ENCODE measurements at regions not wholly inside any gene's neighbourhood (a gene's known extent, or its start where the extent isn't known, plus 50 kb on each side); places are given as distances from the start of the nearest gene placed in this dataset.

DNA sequence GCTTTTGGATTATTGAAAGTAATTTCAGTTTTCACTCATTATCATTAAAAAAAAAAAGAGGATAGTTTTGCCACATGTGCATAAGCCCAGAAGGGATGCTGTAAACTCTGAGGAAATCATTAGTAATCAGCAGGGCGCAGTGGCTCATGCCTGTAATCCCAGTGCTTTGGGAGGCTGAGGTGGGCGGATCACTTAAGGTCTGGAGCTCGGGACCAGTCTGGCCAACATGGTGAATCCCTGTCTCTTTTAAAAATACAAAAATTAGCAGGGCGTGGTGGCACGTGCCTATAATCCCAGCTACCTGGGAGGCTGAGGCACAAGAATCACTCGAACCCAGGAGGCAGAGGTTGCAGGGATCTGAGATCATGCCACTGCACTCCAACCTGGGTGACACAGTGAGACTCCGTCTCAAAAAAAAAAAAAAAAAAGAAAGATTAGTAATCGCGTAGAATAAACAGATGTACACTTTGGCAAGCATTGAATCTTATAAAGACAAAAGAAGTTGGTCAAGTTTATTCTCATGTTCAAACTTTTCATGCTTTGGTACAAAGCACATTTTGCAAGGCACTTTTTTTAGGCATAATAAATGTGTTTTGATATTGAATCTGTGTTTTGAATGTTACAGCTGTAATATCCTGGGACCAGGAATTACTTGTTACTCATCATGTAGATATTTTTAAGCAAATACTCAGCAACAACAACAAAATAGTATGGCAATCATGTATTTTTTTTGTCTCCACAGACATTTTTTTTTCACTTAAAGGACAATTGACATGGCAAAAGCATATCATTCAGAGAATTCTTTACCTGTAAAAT is 93.2 kb upstream of the AGTR1 start:
- TF ChIP-seq POLR2A (IDR thresholded peaks at IDR 0.05): no peak
- TF ChIP-seq, protein P1, sequence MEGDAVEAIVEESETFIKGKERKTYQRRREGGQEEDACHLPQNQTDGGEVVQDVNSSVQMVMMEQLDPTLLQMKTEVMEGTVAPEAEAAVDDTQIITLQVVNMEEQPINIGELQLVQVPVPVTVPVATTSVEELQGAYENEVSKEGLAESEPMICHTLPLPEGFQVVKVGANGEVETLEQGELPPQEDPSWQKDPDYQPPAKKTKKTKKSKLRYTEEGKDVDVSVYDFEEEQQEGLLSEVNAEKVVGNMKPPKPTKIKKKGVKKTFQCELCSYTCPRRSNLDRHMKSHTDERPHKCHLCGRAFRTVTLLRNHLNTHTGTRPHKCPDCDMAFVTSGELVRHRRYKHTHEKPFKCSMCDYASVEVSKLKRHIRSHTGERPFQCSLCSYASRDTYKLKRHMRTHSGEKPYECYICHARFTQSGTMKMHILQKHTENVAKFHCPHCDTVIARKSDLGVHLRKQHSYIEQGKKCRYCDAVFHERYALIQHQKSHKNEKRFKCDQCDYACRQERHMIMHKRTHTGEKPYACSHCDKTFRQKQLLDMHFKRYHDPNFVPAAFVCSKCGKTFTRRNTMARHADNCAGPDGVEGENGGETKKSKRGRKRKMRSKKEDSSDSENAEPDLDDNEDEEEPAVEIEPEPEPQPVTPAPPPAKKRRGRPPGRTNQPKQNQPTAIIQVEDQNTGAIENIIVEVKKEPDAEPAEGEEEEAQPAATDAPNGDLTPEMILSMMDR (IDR thresholded peaks at IDR 0.05): no peak
